GM23338 (cell line): ENCODE measurements at regions not wholly inside any gene's neighbourhood (a gene's known extent, or its start where the extent isn't known, plus 50 kb on each side); places are given as distances from the start of the nearest gene placed in this dataset.

Source experiments
- CREB1 ChIP-seq: fragments of 250-450 bp; sonication (Bioruptor Pico); IDR thresholded peaks from 2 replicates; pipeline ENCODE4 v1.5.0; 2020; ENCODE audit warnings: low read depth, mild to moderate bottlenecking, moderate library complexity
- EZH2 ChIP-seq: fragments of 200-600 bp; sonication (generic); IDR thresholded peaks from one replicate; pipeline ENCODE4 v1.8.0; 2017; ENCODE audit warnings: antibody characterized with exemption, mild to moderate bottlenecking, low read depth; ENCODE audit not compliant: unreplicated experiment
- EZH2phosphoT487 ChIP-seq: fragments of 200-600 bp; sonication (generic); IDR thresholded peaks from one replicate; pipeline ENCODE4 v1.8.1; 2018; ENCODE audit warnings: antibody characterized with exemption; ENCODE audit not compliant: unreplicated experiment
- JUNB ChIP-seq: IDR thresholded peaks from one replicate; pipeline ENCODE4 v1.6.1; 2016; ENCODE audit warnings: antibody characterized with exemption; ENCODE audit not compliant: unreplicated experiment
- POLR2AphosphoS5 ChIP-seq: IDR thresholded peaks from 2 replicates; pipeline ENCODE4 v1.6.1; 2016; ENCODE audit warnings: antibody characterized with exemption, low read depth
- STAT1 ChIP-seq: IDR thresholded peaks from one replicate; pipeline ENCODE4 v1.6.1; 2016; ENCODE audit warnings: antibody characterized with exemption; ENCODE audit not compliant: unreplicated experiment
- TF ChIP-seq, protein P1 (sequence below), 2 experiments: fragments of 200-600 bp in 1 of 2; sonication (generic) in 1 of 2; conservative IDR thresholded peaks; 2 replicates each; pipeline versions ENCODE4 v1.5.1 to v1.6.1; 2016 to 2017; ENCODE audit warnings: antibody characterized with exemption in 2 of 2, low read depth in 2 of 2, mild to moderate bottlenecking in 2 of 2, moderate library complexity in 1 of 2
- TF ChIP-seq, protein P2 (sequence below): IDR thresholded peaks from 2 replicates; pipeline ENCODE4 v1.6.1; 2016; ENCODE audit warnings: antibody characterized with exemption
- TF ChIP-seq, protein P3 (sequence below): IDR thresholded peaks from one replicate; pipeline ENCODE4 v1.6.1; 2018; ENCODE audit warnings: antibody characterized with exemption; ENCODE audit not compliant: unreplicated experiment

DNA sequence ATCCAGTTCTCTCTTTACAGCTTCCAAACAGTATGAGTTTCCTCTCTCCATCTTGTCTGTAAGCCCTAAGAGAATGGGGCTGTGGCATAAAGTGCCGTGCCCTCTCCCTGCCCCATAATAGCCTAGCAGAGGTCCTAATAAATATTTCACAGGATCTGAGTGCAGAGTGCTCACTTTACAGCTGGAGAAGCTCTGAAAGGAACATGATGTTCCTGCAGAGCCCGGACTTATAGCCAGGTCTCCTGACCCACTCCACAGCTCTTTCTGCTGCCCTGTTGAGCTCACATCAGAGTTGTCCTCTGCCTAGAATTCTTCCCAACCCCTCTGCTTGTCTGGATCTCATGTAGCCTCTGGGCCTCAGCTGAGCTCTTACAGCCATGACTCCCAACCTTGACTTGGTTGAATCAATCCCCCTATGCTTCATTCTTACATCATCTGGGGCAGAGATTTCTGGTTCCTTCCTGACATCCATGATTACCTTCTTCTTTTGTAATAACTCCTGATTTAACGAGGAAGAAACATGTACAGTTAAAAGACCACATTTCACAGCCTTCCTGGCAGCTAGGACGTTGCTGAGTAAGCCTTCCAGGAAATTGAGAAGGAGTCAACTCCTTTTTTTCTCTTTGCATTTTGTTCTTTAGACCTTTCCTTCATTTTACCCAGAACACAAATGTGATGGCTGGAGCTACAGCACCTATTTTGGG, 135.3 kb downstream of the RPLP1 start:
- TF ChIP-seq, protein P1, sequence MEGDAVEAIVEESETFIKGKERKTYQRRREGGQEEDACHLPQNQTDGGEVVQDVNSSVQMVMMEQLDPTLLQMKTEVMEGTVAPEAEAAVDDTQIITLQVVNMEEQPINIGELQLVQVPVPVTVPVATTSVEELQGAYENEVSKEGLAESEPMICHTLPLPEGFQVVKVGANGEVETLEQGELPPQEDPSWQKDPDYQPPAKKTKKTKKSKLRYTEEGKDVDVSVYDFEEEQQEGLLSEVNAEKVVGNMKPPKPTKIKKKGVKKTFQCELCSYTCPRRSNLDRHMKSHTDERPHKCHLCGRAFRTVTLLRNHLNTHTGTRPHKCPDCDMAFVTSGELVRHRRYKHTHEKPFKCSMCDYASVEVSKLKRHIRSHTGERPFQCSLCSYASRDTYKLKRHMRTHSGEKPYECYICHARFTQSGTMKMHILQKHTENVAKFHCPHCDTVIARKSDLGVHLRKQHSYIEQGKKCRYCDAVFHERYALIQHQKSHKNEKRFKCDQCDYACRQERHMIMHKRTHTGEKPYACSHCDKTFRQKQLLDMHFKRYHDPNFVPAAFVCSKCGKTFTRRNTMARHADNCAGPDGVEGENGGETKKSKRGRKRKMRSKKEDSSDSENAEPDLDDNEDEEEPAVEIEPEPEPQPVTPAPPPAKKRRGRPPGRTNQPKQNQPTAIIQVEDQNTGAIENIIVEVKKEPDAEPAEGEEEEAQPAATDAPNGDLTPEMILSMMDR (conservative IDR thresholded peaks at IDR 0.05; ENCODE audit: low read depth in 2 of 2): no peak
- no peak for TF ChIP-seq POLR2AphosphoS5
- TF ChIP-seq EZH2: no peak
- no peak for TF ChIP-seq EZH2phosphoT487
- no peak for TF ChIP-seq CREB1
- TF ChIP-seq, protein P2, sequence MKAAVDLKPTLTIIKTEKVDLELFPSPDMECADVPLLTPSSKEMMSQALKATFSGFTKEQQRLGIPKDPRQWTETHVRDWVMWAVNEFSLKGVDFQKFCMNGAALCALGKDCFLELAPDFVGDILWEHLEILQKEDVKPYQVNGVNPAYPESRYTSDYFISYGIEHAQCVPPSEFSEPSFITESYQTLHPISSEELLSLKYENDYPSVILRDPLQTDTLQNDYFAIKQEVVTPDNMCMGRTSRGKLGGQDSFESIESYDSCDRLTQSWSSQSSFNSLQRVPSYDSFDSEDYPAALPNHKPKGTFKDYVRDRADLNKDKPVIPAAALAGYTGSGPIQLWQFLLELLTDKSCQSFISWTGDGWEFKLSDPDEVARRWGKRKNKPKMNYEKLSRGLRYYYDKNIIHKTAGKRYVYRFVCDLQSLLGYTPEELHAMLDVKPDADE: no peak
- no peak for TF ChIP-seq JUNB
- TF ChIP-seq, protein P3, sequence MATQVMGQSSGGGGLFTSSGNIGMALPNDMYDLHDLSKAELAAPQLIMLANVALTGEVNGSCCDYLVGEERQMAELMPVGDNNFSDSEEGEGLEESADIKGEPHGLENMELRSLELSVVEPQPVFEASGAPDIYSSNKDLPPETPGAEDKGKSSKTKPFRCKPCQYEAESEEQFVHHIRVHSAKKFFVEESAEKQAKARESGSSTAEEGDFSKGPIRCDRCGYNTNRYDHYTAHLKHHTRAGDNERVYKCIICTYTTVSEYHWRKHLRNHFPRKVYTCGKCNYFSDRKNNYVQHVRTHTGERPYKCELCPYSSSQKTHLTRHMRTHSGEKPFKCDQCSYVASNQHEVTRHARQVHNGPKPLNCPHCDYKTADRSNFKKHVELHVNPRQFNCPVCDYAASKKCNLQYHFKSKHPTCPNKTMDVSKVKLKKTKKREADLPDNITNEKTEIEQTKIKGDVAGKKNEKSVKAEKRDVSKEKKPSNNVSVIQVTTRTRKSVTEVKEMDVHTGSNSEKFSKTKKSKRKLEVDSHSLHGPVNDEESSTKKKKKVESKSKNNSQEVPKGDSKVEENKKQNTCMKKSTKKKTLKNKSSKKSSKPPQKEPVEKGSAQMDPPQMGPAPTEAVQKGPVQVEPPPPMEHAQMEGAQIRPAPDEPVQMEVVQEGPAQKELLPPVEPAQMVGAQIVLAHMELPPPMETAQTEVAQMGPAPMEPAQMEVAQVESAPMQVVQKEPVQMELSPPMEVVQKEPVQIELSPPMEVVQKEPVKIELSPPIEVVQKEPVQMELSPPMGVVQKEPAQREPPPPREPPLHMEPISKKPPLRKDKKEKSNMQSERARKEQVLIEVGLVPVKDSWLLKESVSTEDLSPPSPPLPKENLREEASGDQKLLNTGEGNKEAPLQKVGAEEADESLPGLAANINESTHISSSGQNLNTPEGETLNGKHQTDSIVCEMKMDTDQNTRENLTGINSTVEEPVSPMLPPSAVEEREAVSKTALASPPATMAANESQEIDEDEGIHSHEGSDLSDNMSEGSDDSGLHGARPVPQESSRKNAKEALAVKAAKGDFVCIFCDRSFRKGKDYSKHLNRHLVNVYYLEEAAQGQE: no peak
- no peak for TF ChIP-seq STAT1
